ENCODE measurements at regions not wholly inside any gene's neighbourhood (a gene's known extent, or its start where the extent isn't known, plus 50 kb on each side); places are given as distances from the start of the nearest gene placed in this dataset.
"Not testable (repeated sequence)": the region's sequence is repeated elsewhere in the genome, so short reads cannot be mapped to it uniquely, and the experiment has no call there.

DNA sequence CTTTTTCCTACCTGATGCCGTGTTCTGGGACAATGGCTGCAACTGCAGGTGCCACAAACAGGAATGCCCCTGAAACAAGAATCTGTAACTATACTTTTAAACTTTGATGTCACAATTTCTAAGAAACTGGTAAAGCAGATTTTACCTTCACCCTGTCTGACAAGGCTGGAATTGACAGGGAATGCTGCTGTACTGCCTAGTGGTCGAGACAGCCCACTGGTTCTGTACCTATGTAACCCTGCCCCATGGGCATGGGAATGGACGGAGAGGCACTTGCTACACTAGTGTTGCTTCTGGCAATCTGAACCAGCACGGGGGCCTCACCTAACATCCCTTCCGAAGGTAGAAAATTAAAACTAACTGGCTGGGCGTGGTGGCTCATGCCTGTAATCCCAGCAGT is 424.3 kb upstream of the SPATA31A3 start:
- H3K4me1 ChIP-seq (ENCODE audit: control insufficient read depth in 2 of 3, insufficient read depth in 2 of 3, low read depth in 1 of 3, low read length in 3 of 3); H3K27me3 ChIP-seq (ENCODE audit: control insufficient read depth, insufficient read depth, low read length); H3K9ac ChIP-seq (ENCODE audit: low read length in 3 of 3); H3K36me3 ChIP-seq (ENCODE audit: control insufficient read depth in 2 of 3, insufficient read depth in 3 of 3, low read length in 3 of 3); DNase-seq; H3K9me3 ChIP-seq (ENCODE audit: control insufficient read depth in 2 of 3, insufficient read depth in 1 of 3, low read length in 3 of 3); intact Hi-C loops (cut with DNase I); FAIRE-seq; H3K4me3 ChIP-seq (ENCODE audit: low read length in 3 of 3); H3K27ac ChIP-seq (ENCODE audit: low read depth in 2 of 2, low read length in 2 of 2): not testable (repeated sequence)

DNA sequence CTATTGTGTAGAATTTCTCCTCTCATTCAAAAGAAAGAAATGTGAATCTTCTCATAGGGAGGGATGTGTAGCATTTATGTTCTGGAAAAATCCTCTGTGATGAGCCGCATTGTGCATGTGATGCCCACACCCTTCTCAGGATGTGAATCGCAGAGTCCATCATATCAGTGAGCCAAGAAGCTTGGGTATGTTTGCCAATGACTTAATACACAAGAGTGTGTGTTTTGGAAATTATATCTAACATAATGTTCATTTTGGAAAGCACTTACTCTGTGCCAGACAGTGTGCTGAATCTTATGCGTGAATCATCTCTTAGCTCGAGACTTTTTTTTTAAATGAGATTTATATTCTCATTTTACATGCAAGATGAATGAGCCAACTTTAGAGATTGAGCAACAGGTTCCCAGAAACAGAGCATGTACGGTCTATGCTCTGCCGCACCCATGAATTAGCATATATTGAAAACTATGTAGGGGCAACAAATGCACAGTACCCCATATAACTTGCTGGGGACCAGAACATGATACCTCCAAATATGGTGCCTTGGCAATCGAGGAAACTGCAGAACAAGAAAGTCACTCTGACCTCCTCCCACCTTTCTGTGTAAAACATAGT is 418.4 kb upstream of the SPATA31A3 start:
- H3K4me3 ChIP-seq (ENCODE audit: low read length in 3 of 3); H3K9ac ChIP-seq (ENCODE audit: low read length in 3 of 3); H3K9me3 ChIP-seq (ENCODE audit: control insufficient read depth in 2 of 3, insufficient read depth in 1 of 3, low read length in 3 of 3); intact Hi-C loops (cut with DNase I); DNase-seq; H3K4me1 ChIP-seq (ENCODE audit: control insufficient read depth in 2 of 3, insufficient read depth in 2 of 3, low read depth in 1 of 3, low read length in 3 of 3); H3K27me3 ChIP-seq (ENCODE audit: control insufficient read depth, insufficient read depth, low read length); H3K27ac ChIP-seq (ENCODE audit: low read depth in 2 of 2, low read length in 2 of 2); FAIRE-seq; H3K36me3 ChIP-seq (ENCODE audit: control insufficient read depth in 2 of 3, insufficient read depth in 3 of 3, low read length in 3 of 3): not testable (repeated sequence)

DNA sequence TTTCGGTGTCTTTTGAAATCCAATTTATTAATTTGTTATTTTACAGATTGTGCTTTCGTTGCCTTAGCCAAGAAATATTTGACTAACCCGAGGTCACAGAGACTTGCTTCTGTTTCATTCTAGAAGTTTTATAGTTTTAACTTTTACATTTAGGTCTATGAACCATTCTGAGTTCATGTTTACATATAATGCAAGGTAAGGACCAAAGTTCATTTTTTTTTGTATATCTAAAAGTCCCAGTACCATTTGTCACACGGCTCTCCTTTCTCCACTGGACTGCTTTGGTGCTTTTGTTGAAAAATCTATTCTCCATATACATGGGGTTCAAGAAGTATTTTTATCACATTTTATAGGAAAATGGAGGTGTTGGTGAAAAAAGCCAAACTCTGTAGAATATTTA is 411.4 kb upstream of the SPATA31A3 start:
- H3K27me3 ChIP-seq (ENCODE audit: control insufficient read depth, insufficient read depth, low read length); FAIRE-seq; H3K4me3 ChIP-seq (ENCODE audit: low read length in 3 of 3); DNase-seq; H3K36me3 ChIP-seq (ENCODE audit: control insufficient read depth in 2 of 3, insufficient read depth in 3 of 3, low read length in 3 of 3); intact Hi-C loops (cut with DNase I); H3K9me3 ChIP-seq (ENCODE audit: control insufficient read depth in 2 of 3, insufficient read depth in 1 of 3, low read length in 3 of 3); H3K27ac ChIP-seq (ENCODE audit: low read depth in 2 of 2, low read length in 2 of 2); H3K9ac ChIP-seq (ENCODE audit: low read length in 3 of 3); H3K4me1 ChIP-seq (ENCODE audit: control insufficient read depth in 2 of 3, insufficient read depth in 2 of 3, low read depth in 1 of 3, low read length in 3 of 3): not testable (repeated sequence)

DNA sequence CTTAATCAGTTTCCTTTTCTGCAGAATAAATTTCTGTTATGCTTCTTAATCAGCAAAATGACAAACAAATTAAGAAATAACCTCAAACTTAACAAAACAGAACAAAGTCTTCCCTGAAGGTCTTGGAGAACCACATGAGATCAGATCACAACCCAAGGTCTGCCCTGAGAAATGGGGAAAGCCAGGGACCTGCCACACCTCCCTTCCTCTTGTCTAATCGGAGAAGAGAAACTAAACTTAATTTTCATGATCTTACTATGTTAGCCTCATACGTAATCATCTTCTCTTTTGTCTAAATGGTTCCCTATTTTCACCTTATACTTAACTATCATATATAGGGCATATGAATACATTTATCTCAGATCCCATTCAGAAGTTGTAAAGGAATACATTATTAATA is 405.4 kb upstream of the SPATA31A3 start:
- H3K4me1 ChIP-seq (ENCODE audit: control insufficient read depth in 2 of 3, insufficient read depth in 2 of 3, low read depth in 1 of 3, low read length in 3 of 3); H3K9ac ChIP-seq (ENCODE audit: low read length in 3 of 3); H3K4me3 ChIP-seq (ENCODE audit: low read length in 3 of 3); H3K27me3 ChIP-seq (ENCODE audit: control insufficient read depth, insufficient read depth, low read length); DNase-seq; H3K27ac ChIP-seq (ENCODE audit: low read depth in 2 of 2, low read length in 2 of 2); H3K36me3 ChIP-seq (ENCODE audit: control insufficient read depth in 2 of 3, insufficient read depth in 3 of 3, low read length in 3 of 3); H3K9me3 ChIP-seq (ENCODE audit: control insufficient read depth in 2 of 3, insufficient read depth in 1 of 3, low read length in 3 of 3); intact Hi-C loops (cut with DNase I); FAIRE-seq: not testable (repeated sequence)

DNA sequence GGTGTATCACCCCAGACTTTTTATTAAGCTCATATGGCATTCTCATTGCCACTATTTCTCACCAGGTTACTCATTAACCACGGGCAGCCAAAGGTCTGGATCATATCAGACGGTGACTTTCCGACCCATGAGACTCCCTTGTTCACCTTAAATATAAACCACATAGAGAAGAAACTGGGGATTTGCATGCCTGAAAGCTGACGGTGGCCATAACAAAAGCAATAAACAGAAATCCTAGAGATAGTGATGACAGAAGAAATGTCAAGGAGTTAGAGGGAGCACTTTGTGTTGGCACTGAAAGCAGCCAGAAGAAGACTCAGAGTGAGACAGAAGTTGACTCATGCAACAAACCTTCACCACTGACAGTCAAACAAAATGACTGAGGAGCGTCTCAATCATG is 402.4 kb upstream of the SPATA31A3 start:
- FAIRE-seq; H3K4me1 ChIP-seq (ENCODE audit: control insufficient read depth in 2 of 3, insufficient read depth in 2 of 3, low read depth in 1 of 3, low read length in 3 of 3); H3K9me3 ChIP-seq (ENCODE audit: control insufficient read depth in 2 of 3, insufficient read depth in 1 of 3, low read length in 3 of 3); DNase-seq; H3K36me3 ChIP-seq (ENCODE audit: control insufficient read depth in 2 of 3, insufficient read depth in 3 of 3, low read length in 3 of 3); intact Hi-C loops (cut with DNase I); H3K27ac ChIP-seq (ENCODE audit: low read depth in 2 of 2, low read length in 2 of 2); H3K4me3 ChIP-seq (ENCODE audit: low read length in 3 of 3); H3K27me3 ChIP-seq (ENCODE audit: control insufficient read depth, insufficient read depth, low read length); H3K9ac ChIP-seq (ENCODE audit: low read length in 3 of 3): not testable (repeated sequence)

DNA sequence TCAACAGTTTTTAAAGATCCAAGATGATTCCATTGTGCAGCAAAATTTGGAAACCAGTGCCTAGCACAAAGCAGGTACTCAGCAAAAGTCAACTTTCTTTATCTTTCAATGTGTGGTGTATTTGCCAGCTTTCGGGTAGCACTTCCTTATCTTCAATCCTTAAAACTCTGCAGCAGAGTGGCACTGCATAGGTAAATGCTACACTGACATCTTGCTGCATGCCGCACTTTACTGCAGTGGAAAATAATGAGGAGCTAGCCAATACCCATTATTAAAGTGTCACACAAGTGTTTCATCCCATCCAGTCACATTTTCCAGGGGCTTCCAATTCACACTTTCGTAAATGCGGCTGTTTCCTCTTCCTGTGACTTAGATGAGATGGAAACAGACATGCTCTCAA is 401.7 kb upstream of the SPATA31A3 start:
- intact Hi-C loops (cut with DNase I); DNase-seq; H3K27ac ChIP-seq (ENCODE audit: low read depth in 2 of 2, low read length in 2 of 2); H3K9me3 ChIP-seq (ENCODE audit: control insufficient read depth in 2 of 3, insufficient read depth in 1 of 3, low read length in 3 of 3); H3K36me3 ChIP-seq (ENCODE audit: control insufficient read depth in 2 of 3, insufficient read depth in 3 of 3, low read length in 3 of 3); H3K27me3 ChIP-seq (ENCODE audit: control insufficient read depth, insufficient read depth, low read length); FAIRE-seq; H3K9ac ChIP-seq (ENCODE audit: low read length in 3 of 3); H3K4me3 ChIP-seq (ENCODE audit: low read length in 3 of 3); H3K4me1 ChIP-seq (ENCODE audit: control insufficient read depth in 2 of 3, insufficient read depth in 2 of 3, low read depth in 1 of 3, low read length in 3 of 3): not testable (repeated sequence)

DNA sequence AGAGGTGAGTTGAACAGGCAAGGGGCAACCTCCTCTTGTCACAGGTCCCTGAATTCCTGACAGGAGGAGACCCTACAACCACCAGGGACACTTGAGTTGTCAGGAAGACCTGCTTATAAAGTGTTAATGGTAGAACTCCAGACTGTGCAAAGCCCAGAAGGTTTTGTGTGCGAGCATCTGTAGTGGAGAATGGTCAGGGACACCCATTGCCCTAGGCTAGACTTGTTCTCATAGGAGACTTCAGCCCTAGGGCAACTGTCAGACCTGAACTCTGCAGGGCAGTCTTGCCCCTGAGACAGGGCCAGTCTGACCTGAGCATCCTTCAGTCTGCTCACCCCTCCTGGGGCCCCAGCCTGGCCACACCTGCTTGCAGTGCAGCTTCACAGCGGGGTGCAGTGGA is 377.3 kb upstream of the SPATA31A3 start:
- H3K4me3 ChIP-seq (ENCODE audit: low read length in 3 of 3); H3K36me3 ChIP-seq (ENCODE audit: control insufficient read depth in 2 of 3, insufficient read depth in 3 of 3, low read length in 3 of 3); H3K9me3 ChIP-seq (ENCODE audit: control insufficient read depth in 2 of 3, insufficient read depth in 1 of 3, low read length in 3 of 3); FAIRE-seq; DNase-seq; H3K4me1 ChIP-seq (ENCODE audit: control insufficient read depth in 2 of 3, insufficient read depth in 2 of 3, low read depth in 1 of 3, low read length in 3 of 3); H3K27ac ChIP-seq (ENCODE audit: low read depth in 2 of 2, low read length in 2 of 2); H3K27me3 ChIP-seq (ENCODE audit: control insufficient read depth, insufficient read depth, low read length); intact Hi-C loops (cut with DNase I); H3K9ac ChIP-seq (ENCODE audit: low read length in 3 of 3): not testable (repeated sequence)

DNA sequence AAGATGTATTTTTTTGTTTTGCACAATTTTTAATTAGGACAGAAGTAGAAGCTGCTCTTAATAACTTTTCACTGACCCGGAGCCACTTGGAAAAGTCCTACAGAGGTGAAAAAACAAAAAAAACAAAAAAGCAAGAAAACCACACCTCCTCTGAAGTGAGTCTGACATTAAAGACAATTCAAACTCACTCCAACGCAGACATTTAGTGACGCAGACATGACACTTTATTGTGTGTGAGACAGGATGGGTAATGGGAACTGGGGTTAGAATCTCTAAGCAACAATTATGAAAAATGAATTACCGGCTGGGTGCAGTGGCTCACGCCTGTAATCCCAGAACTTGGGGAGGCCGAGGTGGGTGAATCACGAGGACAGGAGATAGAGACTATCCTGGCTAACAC is 370.0 kb upstream of the SPATA31A3 start:
- H3K4me3 ChIP-seq (ENCODE audit: low read length in 3 of 3); FAIRE-seq; H3K9ac ChIP-seq (ENCODE audit: low read length in 3 of 3); DNase-seq; intact Hi-C loops (cut with DNase I); H3K4me1 ChIP-seq (ENCODE audit: control insufficient read depth in 2 of 3, insufficient read depth in 2 of 3, low read depth in 1 of 3, low read length in 3 of 3); H3K27me3 ChIP-seq (ENCODE audit: control insufficient read depth, insufficient read depth, low read length); H3K9me3 ChIP-seq (ENCODE audit: control insufficient read depth in 2 of 3, insufficient read depth in 1 of 3, low read length in 3 of 3); H3K27ac ChIP-seq (ENCODE audit: low read depth in 2 of 2, low read length in 2 of 2); H3K36me3 ChIP-seq (ENCODE audit: control insufficient read depth in 2 of 3, insufficient read depth in 3 of 3, low read length in 3 of 3): not testable (repeated sequence)

DNA sequence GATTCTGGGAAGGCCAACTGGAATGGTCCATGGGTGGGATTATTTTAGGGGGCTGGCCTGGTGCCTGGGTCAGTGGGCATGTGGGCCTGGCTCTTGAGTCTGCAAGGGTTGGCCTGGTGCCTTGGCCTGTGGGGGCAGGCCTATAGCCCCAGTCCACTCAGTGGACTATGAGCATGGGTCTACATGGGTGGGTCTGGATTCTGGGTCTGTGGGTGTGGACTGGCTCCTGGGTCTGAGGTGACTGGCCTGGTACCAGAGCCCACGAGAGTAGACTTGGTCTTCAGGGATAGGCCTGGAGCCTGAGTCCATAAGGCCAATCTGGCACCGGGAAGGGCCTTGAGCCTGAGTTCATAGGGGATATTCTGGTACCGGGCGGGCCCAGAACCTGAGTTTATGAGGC is 361.6 kb upstream of the SPATA31A3 start:
- H3K27ac ChIP-seq (ENCODE audit: low read depth in 2 of 2, low read length in 2 of 2); FAIRE-seq; H3K27me3 ChIP-seq (ENCODE audit: control insufficient read depth, insufficient read depth, low read length); DNase-seq; H3K36me3 ChIP-seq (ENCODE audit: control insufficient read depth in 2 of 3, insufficient read depth in 3 of 3, low read length in 3 of 3); H3K4me3 ChIP-seq (ENCODE audit: low read length in 3 of 3); H3K9me3 ChIP-seq (ENCODE audit: control insufficient read depth in 2 of 3, insufficient read depth in 1 of 3, low read length in 3 of 3); intact Hi-C loops (cut with DNase I); H3K4me1 ChIP-seq (ENCODE audit: control insufficient read depth in 2 of 3, insufficient read depth in 2 of 3, low read depth in 1 of 3, low read length in 3 of 3); H3K9ac ChIP-seq (ENCODE audit: low read length in 3 of 3): not testable (repeated sequence)
